Neural cell (in vitro differentiated cells): ENCODE measurements at regions not wholly inside any gene's neighbourhood (a gene's known extent, or its start where the extent isn't known, plus 50 kb on each side); places are given as distances from the start of the nearest gene placed in this dataset.

ENCODE experiments used
- H2AFZ ChIP-seq: fragments of 200-600, 300-800 bp; sonication (generic), shearing (Covaris generic); 2 replicates; pipeline ENCODE4 v1.6.0; 2014; ENCODE audit warnings: low read depth, mild to moderate bottlenecking, antibody characterized with exemption, low read length, moderate library complexity
- H3F3A ChIP-seq: fragments of 200-600 bp; shearing (Covaris generic); 2 replicates; pipeline ENCODE4 v1.6.1; 2016; ENCODE audit warnings: mild to moderate bottlenecking, moderate library complexity, mixed read lengths, antibody characterized with exemption, low read length; ENCODE audit not compliant: insufficient read depth, poor library complexity, severe bottlenecking
- H3K27ac ChIP-seq: fragments of 200-600, 300-800 bp; sonication (generic), shearing (Covaris generic); 2 replicates; pipeline ENCODE4 v1.5.1; 2014; ENCODE audit warnings: mild to moderate bottlenecking, low read length, moderate library complexity
- H3K27me3 ChIP-seq: fragments of 300-800, 200-600 bp; sonication (generic), shearing (Covaris generic); 2 replicates; pipeline ENCODE4 v1.6.0; 2014; ENCODE audit warnings: mild to moderate bottlenecking, low read depth, low read length, moderate library complexity; ENCODE audit not compliant: insufficient read depth
- H3K36me3 ChIP-seq: fragments of 300-800, 200-600 bp; sonication (generic), shearing (Covaris generic); 2 replicates; pipeline ENCODE4 v1.5.1; 2014; ENCODE audit warnings: mild to moderate bottlenecking, antibody characterized with exemption, low read length, moderate library complexity; ENCODE audit not compliant: insufficient read depth
- H3K4me2 ChIP-seq: fragments of 300-800, 200-600 bp; sonication (generic), shearing (Covaris generic); 2 replicates; pipeline ENCODE4 v1.6.0; 2014; ENCODE audit warnings: mild to moderate bottlenecking, low read length
- H3K4me3 ChIP-seq: fragments of 300-800, 200-600 bp; sonication (generic), shearing (Covaris generic); 2 replicates; pipeline ENCODE4 v1.5.1; 2014; ENCODE audit warnings: mild to moderate bottlenecking, low read length, moderate library complexity
- H3K79me2 ChIP-seq: fragments of 200-600 bp; shearing (Covaris generic); replicated peaks from 2 replicates; pipeline ENCODE4 v1.6.0; 2014; ENCODE audit warnings: mild to moderate bottlenecking, low read length, moderate library complexity; ENCODE audit not compliant: insufficient read depth
- H3K9ac ChIP-seq: fragments of 300-800, 200-600 bp; sonication (generic), shearing (Covaris generic); 2 replicates; pipeline ENCODE4 v1.6.1; 2016; ENCODE audit warnings: mild to moderate bottlenecking, low read length, mixed read lengths
- H3K9me2 ChIP-seq: fragments of 200-600 bp; shearing (Covaris generic); 2 replicates; pipeline ENCODE4 v1.6.1; 2016; ENCODE audit warnings: mild to moderate bottlenecking, low read length, mixed read lengths; ENCODE audit not compliant: insufficient read depth
- H3K9me3 ChIP-seq: fragments of 200-600, 300-800 bp; sonication (generic), shearing (Covaris generic); 2 replicates; pipeline ENCODE4 v1.6.1; 2016; ENCODE audit warnings: mild to moderate bottlenecking, mixed run types, low read length, moderate library complexity, mixed read lengths
- H4K20me1 ChIP-seq: fragments of 200-600 bp; shearing (Covaris generic); 2 replicates; pipeline ENCODE4 v1.6.1; 2016; ENCODE audit warnings: mild to moderate bottlenecking, mixed run types; ENCODE audit not compliant: insufficient read depth
- CTCF ChIP-seq: fragments of 450-650 bp; IDR thresholded peaks from 2 replicates; pipeline ENCODE4 v1.5.1; 2014; ENCODE audit warnings: antibody characterized with exemption, mild to moderate bottlenecking, moderate library complexity; ENCODE audit not compliant: poor library complexity, severe bottlenecking
- EP300 ChIP-seq: fragments of 450-650 bp; conservative IDR thresholded peaks from 2 replicates; pipeline ENCODE4 v1.6.1; 2014; ENCODE audit warnings: antibody characterized with exemption, mild to moderate bottlenecking, moderate library complexity; ENCODE audit not compliant: poor library complexity, severe bottlenecking
- EZH2 ChIP-seq: fragments of 200-600, 300-800 bp; shearing (Covaris generic), sonication (generic); IDR thresholded peaks from 2 replicates; pipeline ENCODE4 v1.6.1; 2014; ENCODE audit warnings: antibody characterized with exemption, low read length, borderline replicate concordance, mild to moderate bottlenecking; ENCODE audit not compliant: insufficient read depth, poor library complexity, severe bottlenecking
- MXI1 ChIP-seq: fragments of 450-650 bp; conservative IDR thresholded peaks from 2 replicates; pipeline ENCODE4 v1.6.1; 2014; ENCODE audit warnings: antibody characterized with exemption, mild to moderate bottlenecking; ENCODE audit not compliant: poor library complexity, severe bottlenecking
- POLR2AphosphoS5 ChIP-seq: IDR thresholded peaks from 2 replicates; pipeline ENCODE4 v1.6.1; 2012
- RAD21 ChIP-seq: fragments of 450-650 bp; conservative IDR thresholded peaks from 2 replicates; pipeline ENCODE4 v1.6.1; 2014; ENCODE audit warnings: antibody characterized with exemption, mild to moderate bottlenecking, moderate library complexity
- REST ChIP-seq: IDR thresholded peaks from 2 replicates; pipeline ENCODE4 v1.6.1; 2012; ENCODE audit warnings: borderline replicate concordance
- SMC3 ChIP-seq: fragments of 450-650 bp; conservative IDR thresholded peaks from 2 replicates; pipeline ENCODE4 v1.6.1; 2014; ENCODE audit warnings: antibody characterized with exemption, mild to moderate bottlenecking, moderate library complexity; ENCODE audit not compliant: poor library complexity
- TAF1 ChIP-seq: IDR thresholded peaks from 2 replicates; pipeline ENCODE4 v1.6.1; 2012; ENCODE audit warnings: low read depth

- H3K27ac ChIP-seq: no peak overlapping the region
- no peak overlapping the region for H3K4me3 ChIP-seq
- H3K79me2 ChIP-seq: no peaks in the 10 kb centered on the region
- TF ChIP-seq MXI1 (no peak), REST (no peak), RAD21 (no peak), CTCF (no peak), EZH2 (no peak), TAF1 (no peak), SMC3 (no peak), EP300 (no peak), POLR2AphosphoS5 (no peak)
- no peak overlapping the region for H3K9ac ChIP-seq
- no peaks in the 10 kb centered on the region for H3F3A ChIP-seq
- no peaks in the 10 kb centered on the region for H3K36me3 ChIP-seq
- no peak overlapping the region for H2AFZ ChIP-seq
- H3K9me2 ChIP-seq: no peaks in the 10 kb centered on the region
- no peaks in the 10 kb centered on the region for H3K27me3 ChIP-seq
- H4K20me1 ChIP-seq: no peaks in the 10 kb centered on the region
- no peaks in the 10 kb centered on the region for H3K9me3 ChIP-seq
- H3K4me2 ChIP-seq: no peak overlapping the region
Observed at GRCh38 chr21:17231771-17232170, 281.1 kb upstream of the CXADR start.

GRCh38 chr21:17238468-17238867, 274.4 kb upstream of the CXADR start:
- no peaks in the 10 kb centered on the region for H4K20me1 ChIP-seq
- H3F3A ChIP-seq: no peaks in the 10 kb centered on the region
- TF ChIP-seq RAD21 (no peak), TAF1 (no peak), REST (no peak), POLR2AphosphoS5 (no peak), EP300 (no peak), EZH2 (no peak), CTCF (no peak)
- no peaks in the 10 kb centered on the region for H3K9me2 ChIP-seq
- H2AFZ ChIP-seq: no peak overlapping the region
- no peaks in the 10 kb centered on the region for H3K36me3 ChIP-seq
- H3K27ac ChIP-seq: no peak overlapping the region
- H3K9ac ChIP-seq: no peak overlapping the region
- H3K79me2 ChIP-seq: no peaks in the 10 kb centered on the region
- H3K27me3 ChIP-seq: no peaks in the 10 kb centered on the region
- no peak overlapping the region for H3K4me2 ChIP-seq
- H3K9me3 ChIP-seq: no peaks in the 10 kb centered on the region
- no peak overlapping the region for H3K4me3 ChIP-seq
